GM12878 (cell line): ENCODE measurements at regions not wholly inside any gene's neighbourhood (a gene's known extent, or its start where the extent isn't known, plus 50 kb on each side); places are given as distances from the start of the nearest gene placed in this dataset.

Source experiments
- ATAC-seq: fragments of 200-7000 bp; cut with Tn5 transposase; 3 replicates; pipeline ENCODE4 v1.9.1; 2020; ENCODE audit warnings: mild to moderate bottlenecking, moderate library complexity
- BruUV-seq: library from RNA; stranded (reverse); fragments of 400-500 nt; replicated peaks from 2 replicates; lab custom pipeline; 2021; lab: Mats Ljungman, UMichigan
- CTCF ChIA-PET: fragments of 300-600 bp; sonication (Branson Sonifier 250); formaldehyde crosslinking; extraction: SDS; loops from one replicate; lab custom pipeline; 2021; ENCODE audit warnings: inconsistent platforms; lab: Yijun Ruan, JAX
- POLR2A ChIA-PET: fragments of 350-600 bp; formaldehyde crosslinking; extraction: SDS; loops from one replicate; lab custom pipeline; 2021; ENCODE audit warnings: inconsistent platforms; lab: Charles Lee
- RAD21 ChIA-PET: fragments of 300-600 bp; sonication (Branson Sonifier 250); formaldehyde crosslinking; loops from one replicate; lab custom pipeline; 2023; ENCODE audit warnings: antibody characterized with exemption; ENCODE audit not compliant: unreplicated experiment; lab: Charles Lee
- SMC1A ChIA-PET: fragments of 300-600 bp; sonication (Branson Sonifier 250); formaldehyde crosslinking; loops from one replicate; lab custom pipeline; 2023; ENCODE audit not compliant: unreplicated experiment, uncharacterized antibody; lab: Charles Lee
- DNase-seq: peaks from one replicate; pipeline ENCODE4 v3.0.0-alpha.2; 2011; ENCODE audit warnings: low read depth, low spot score
- FAIRE-seq: peaks from 3 replicates; lab custom pipeline; 2011; peaks lifted over from hg19 to GRCh38; lab: Jason Lieb, UNC
- H2AFZ ChIP-seq: 2 replicates; pipeline ENCODE4 v1.6.0; 2011; ENCODE audit warnings: low read depth, low read length, control low read depth; ENCODE audit not compliant: control insufficient read depth
- H3K27ac ChIP-seq: 2 replicates; pipeline ENCODE4 v1.5.1; 2011; ENCODE audit warnings: control low read depth; ENCODE audit not compliant: control insufficient read depth, insufficient read depth
- H3K27me3 ChIP-seq, 2 experiments: replicated peaks in 1 of 2; 2 replicates each; pipeline versions ENCODE4 v1.6.0 to v1.6.1; 2011; ENCODE audit warnings: low read length in 1 of 2; ENCODE audit not compliant: control insufficient read depth in 2 of 2, insufficient read depth in 2 of 2
- H3K36me3 ChIP-seq, 2 experiments: 2 replicates each; pipeline ENCODE4 v1.5.1; 2011; ENCODE audit warnings: low read length in 1 of 2; ENCODE audit not compliant: control insufficient read depth in 2 of 2, insufficient read depth in 2 of 2
- H3K4me1 ChIP-seq: 2 replicates; pipeline ENCODE4 v1.6.1; 2011; ENCODE audit warnings: mild to moderate bottlenecking, low read length, moderate library complexity, mixed read lengths; ENCODE audit not compliant: control insufficient read depth, insufficient read depth
- H3K4me2 ChIP-seq: 2 replicates; pipeline ENCODE4 v1.6.0; 2011; ENCODE audit warnings: control low read depth; ENCODE audit not compliant: control insufficient read depth, insufficient read depth
- H3K4me3 ChIP-seq: fragments of 200-600 bp; sonication (generic); 2 replicates; pipeline ENCODE4 v1.5.1; 2016
- H3K79me2 ChIP-seq: 2 replicates; pipeline ENCODE4 v1.6.0; 2011; ENCODE audit warnings: low read length; ENCODE audit not compliant: control insufficient read depth, insufficient read depth
- H3K9ac ChIP-seq: 2 replicates; pipeline ENCODE4 v1.8.0; 2011; ENCODE audit warnings: low read length, control low read depth, mixed read lengths; ENCODE audit not compliant: control insufficient read depth, insufficient read depth
- H3K9me3 ChIP-seq: replicated peaks from 3 replicates; pipeline ENCODE4 v1.5.1; 2011; ENCODE audit warnings: mild to moderate bottlenecking, low read length; ENCODE audit not compliant: control insufficient read depth, insufficient read depth
- H4K20me1 ChIP-seq: 2 replicates; pipeline ENCODE4 v1.6.0; 2011; ENCODE audit not compliant: control insufficient read depth, insufficient read depth
- CREM ChIP-seq: IDR thresholded peaks from 2 replicates; pipeline ENCODE4 v1.6.1; 2014; ENCODE audit warnings: antibody characterized with exemption, low read depth
- EP300 ChIP-seq, 2 experiments: fragments of 150-350 bp in 1 of 2; IDR thresholded peaks; 2 replicates each; pipeline ENCODE4 v1.6.1; 2011 to 2012; ENCODE audit warnings: low read depth in 2 of 2, low read length in 2 of 2, borderline replicate concordance in 1 of 2, improper control_type of control experiment in 1 of 2, inconsistent platforms in 1 of 2; ENCODE audit not compliant: control insufficient read depth in 1 of 2
- EZH2 ChIP-seq: IDR thresholded peaks from 2 replicates; pipeline ENCODE4 v1.6.1; 2012; ENCODE audit warnings: low read depth, mild to moderate bottlenecking, control low read depth, inconsistent platforms, low read length, borderline replicate concordance; ENCODE audit not compliant: control insufficient read depth
- FOXM1 ChIP-seq: IDR thresholded peaks from 2 replicates; pipeline ENCODE4 v1.6.1; 2012; ENCODE audit warnings: low read depth, mild to moderate bottlenecking, inconsistent platforms, low read length, moderate library complexity
- NFYA ChIP-seq: IDR thresholded peaks from 2 replicates; pipeline ENCODE4 v1.6.1; 2011; ENCODE audit warnings: low read depth, mild to moderate bottlenecking, low read length, improper control_type of control experiment, borderline replicate concordance
- NR2F1 ChIP-seq: fragments of 450-650 bp; conservative IDR thresholded peaks from 2 replicates; pipeline ENCODE4 v1.6.1; 2017; ENCODE audit warnings: mild to moderate bottlenecking
- PAX8 ChIP-seq: fragments of 450-650 bp; IDR thresholded peaks from 2 replicates; pipeline ENCODE4 v1.6.1; 2017; ENCODE audit warnings: mild to moderate bottlenecking, moderate library complexity
- RAD51 ChIP-seq: fragments of 450-650 bp; IDR thresholded peaks from 2 replicates; pipeline ENCODE4 v1.6.1; 2016; ENCODE audit warnings: moderate library complexity, mild to moderate bottlenecking, inconsistent platforms
- SIX5 ChIP-seq: IDR thresholded peaks from 2 replicates; pipeline ENCODE4 v1.6.1; 2011; ENCODE audit warnings: mild to moderate bottlenecking, low read depth, low read length, moderate library complexity; ENCODE audit not compliant: severe bottlenecking
- SREBF2 ChIP-seq: IDR thresholded peaks from 2 replicates; pipeline ENCODE4 v1.6.1; 2012; ENCODE audit warnings: mild to moderate bottlenecking, low read length
- TAF1 ChIP-seq: IDR thresholded peaks from 2 replicates; pipeline ENCODE4 v1.6.1; 2011; ENCODE audit warnings: mild to moderate bottlenecking, low read depth, low read length, borderline replicate concordance
- TCF12 ChIP-seq: IDR thresholded peaks from 2 replicates; pipeline ENCODE4 v1.6.1; 2011; ENCODE audit warnings: low read depth, mild to moderate bottlenecking, low read length
- YBX1 ChIP-seq: fragments of 450-650 bp; IDR thresholded peaks from 2 replicates; pipeline ENCODE4 v1.6.1; 2016; ENCODE audit warnings: antibody characterized with exemption
- ZZZ3 ChIP-seq: IDR thresholded peaks from 2 replicates; pipeline ENCODE4 v1.6.1; 2011; ENCODE audit warnings: low read depth; ENCODE audit not compliant: control insufficient read depth, insufficient read length
- WGBS: methylation state at CpG from one replicate; pipeline ENCODE4 v1.1.6; 2016; ENCODE audit warnings: low lambda C conversion rate; ENCODE audit not compliant: insufficient replicate concordance, insufficient coverage; ENCODE audit errors: missing lambda C conversion rate; 5-methylcytosine and 5-hydroxymethylcytosine counted together
- in situ Hi-C: fragments of 300-500 bp; cut with MboI; formaldehyde crosslinking; loops from 9 replicates; pipeline ENCODE4 v1.14.3; 2018; ENCODE audit warnings: mixed read lengths
- intact Hi-C: fragments of 100-400 bp; cut with micrococcal nuclease; formaldehyde crosslinking; loops from one replicate; pipeline ENCODE4 v1.14.2; 2022; ENCODE audit not compliant: unreplicated experiment
- TF ChIP-seq, protein P1 (sequence below): fragments of 450-650 bp; conservative IDR thresholded peaks from 2 replicates; pipeline ENCODE4 v1.6.1; 2017; ENCODE audit warnings: mild to moderate bottlenecking, moderate library complexity
- TF ChIP-seq, protein P2 (sequence below): IDR thresholded peaks from 2 replicates; pipeline ENCODE4 v1.6.1; 2012; ENCODE audit warnings: low read depth, low read length, improper control_type of control experiment

DNA sequence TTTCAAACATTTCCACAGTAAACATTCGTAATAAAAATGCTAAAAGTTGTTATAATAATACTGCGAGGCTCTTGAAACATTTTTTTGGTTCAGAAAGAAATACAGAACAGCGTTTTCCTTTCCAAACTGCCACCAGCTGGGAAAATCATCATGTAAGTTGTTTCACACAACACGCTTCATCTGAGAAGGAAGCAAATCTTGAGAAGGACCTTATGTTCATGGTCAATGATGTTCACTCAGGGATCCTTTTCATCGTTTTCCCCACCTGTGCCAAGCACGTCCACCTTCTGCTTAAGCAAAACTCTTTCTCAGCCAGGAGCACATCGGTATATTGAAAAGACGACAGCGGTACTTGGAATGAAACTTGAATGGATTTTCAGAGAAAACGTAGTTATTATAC, 274.5 kb upstream of the ELAC2 start (continued):
- TF ChIP-seq, protein P1, sequence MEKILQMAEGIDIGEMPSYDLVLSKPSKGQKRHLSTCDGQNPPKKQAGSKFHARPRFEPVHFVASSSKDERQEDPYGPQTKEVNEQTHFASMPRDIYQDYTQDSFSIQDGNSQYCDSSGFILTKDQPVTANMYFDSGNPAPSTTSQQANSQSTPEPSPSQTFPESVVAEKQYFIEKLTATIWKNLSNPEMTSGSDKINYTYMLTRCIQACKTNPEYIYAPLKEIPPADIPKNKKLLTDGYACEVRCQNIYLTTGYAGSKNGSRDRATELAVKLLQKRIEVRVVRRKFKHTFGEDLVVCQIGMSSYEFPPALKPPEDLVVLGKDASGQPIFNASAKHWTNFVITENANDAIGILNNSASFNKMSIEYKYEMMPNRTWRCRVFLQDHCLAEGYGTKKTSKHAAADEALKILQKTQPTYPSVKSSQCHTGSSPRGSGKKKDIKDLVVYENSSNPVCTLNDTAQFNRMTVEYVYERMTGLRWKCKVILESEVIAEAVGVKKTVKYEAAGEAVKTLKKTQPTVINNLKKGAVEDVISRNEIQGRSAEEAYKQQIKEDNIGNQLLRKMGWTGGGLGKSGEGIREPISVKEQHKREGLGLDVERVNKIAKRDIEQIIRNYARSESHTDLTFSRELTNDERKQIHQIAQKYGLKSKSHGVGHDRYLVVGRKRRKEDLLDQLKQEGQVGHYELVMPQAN, result no peak
- TF ChIP-seq, protein P2, sequence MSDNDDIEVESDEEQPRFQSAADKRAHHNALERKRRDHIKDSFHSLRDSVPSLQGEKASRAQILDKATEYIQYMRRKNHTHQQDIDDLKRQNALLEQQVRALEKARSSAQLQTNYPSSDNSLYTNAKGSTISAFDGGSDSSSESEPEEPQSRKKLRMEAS, result no peak
- TF ChIP-seq ZZZ3, result no peak

DNA sequence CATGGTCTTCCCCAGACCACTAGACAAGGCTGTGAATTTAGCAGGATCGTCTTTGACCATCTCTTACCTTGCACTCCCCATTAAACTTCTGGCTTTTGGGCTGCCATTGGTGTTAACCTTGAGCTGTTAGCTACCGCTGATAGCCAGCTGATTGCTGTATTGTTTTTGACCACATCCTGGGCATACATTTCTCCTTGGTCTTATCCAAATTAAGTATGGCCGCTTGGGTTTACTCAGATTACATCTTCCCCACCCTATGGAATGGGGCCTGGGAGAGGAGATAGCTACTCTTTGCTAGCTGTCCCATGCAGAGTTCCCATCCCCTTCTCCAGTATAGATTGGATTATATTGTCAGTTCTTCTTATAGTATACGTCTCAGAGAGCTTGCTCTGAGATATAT, 270.4 kb upstream of the ELAC2 start:
- CTCF ChIA-PET, result no interaction called here
- no peak overlapping the region for H3K4me3 ChIP-seq
- ATAC-seq, result no peak

More for the DNA sequence above, 270.4 kb upstream of the ELAC2 start:
- Histone ChIP-seq H3K4me2 (no peak overlapping the region), H2AFZ (no peak overlapping the region), H3K9ac (no peak overlapping the region), H3K27me3 (no peaks in the 10 kb centered on the region), H3K4me1 (no peaks in the 10 kb centered on the region), H3K79me2 (no peaks in the 10 kb centered on the region), H3K9me3 (no peaks in the 10 kb centered on the region; the same call in 2 of the 3 replicates)
- RAD21 ChIA-PET, result no interaction called here
- intact Hi-C loops (no loop called here), in situ Hi-C loops (no loop called here)
- WGBS, result 1% methylated on average over 4 of the region's 4 CpGs
- POLR2A ChIA-PET, result no interaction called here
- DNase-seq (no peak), FAIRE-seq (no peak)
- SMC1A ChIA-PET, result interaction anchor here (0.6 kb wide), 1 partner anchor 493 kb away, joined by 5 read pairs; no protein-coding TSS in a partner anchor
- TF ChIP-seq FOXM1 (no peak), CREM (no peak), TAF1 (no peak), RAD51 (no peak), NR2F1 (no peak), EP300 (IDR thresholded peaks at IDR 0.05; ENCODE audit: borderline replicate concordance in 1 of 2, control insufficient read depth in 1 of 2, low read depth in 2 of 2, low read length in 2 of 2) (no peak), NFYA (no peak), EZH2 (no peak), TCF12 (no peak), YBX1 (no peak), PAX8 (no peak), SIX5 (no peak), SREBF2 (no peak)
- TF ChIP-seq, all 136 proteins: peak for 0
- Histone ChIP-seq H3K27ac (no peak overlapping the region), H3K36me3 (no peaks in the 10 kb centered on the region), H4K20me1 (no peaks in the 10 kb centered on the region)
- no TSS peak for BruUV-seq
